ENCODE measurements at regions not wholly inside any gene's neighbourhood (a gene's known extent, or its start where the extent isn't known, plus 50 kb on each side); places are given as distances from the start of the nearest gene placed in this dataset.

DNA sequence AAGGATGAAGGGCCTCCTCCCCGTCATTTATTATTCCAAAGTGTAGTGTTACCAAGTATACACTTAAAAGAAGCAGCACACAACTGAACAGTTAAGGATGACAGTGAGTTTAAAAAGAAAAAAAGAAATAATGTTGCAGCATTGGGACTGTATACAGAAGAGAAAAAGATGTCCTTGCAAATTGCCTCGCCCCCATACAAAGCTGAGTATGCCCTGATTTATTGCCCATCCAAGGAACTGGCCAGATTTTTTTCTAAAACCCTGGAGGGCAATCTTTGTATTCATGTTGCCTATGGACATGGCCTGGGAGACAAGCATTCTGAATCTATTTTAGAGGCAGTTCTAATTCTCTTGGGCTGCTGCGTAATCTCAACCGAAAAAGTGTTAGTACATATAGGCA lies 182.7 kb upstream of the NR4A3 start:
- no peak overlapping the region for H3K4me3 ChIP-seq
- H3K27me3 ChIP-seq (replicated peaks; ENCODE audit: insufficient read depth): no peaks in the 10 kb centered on the region
- no peaks in the 10 kb centered on the region for H3K36me3 ChIP-seq
- intact Hi-C loops (cut with DNase I): no loop called here
- no peak for DNase-seq (ENCODE audit: low spot score)
- TF ChIP-seq POLR2A (IDR thresholded peaks at IDR 0.05): no peak
- TF ChIP-seq CTCF (IDR thresholded peaks at IDR 0.05): no peak
- no peak for TF ChIP-seq POLR2AphosphoS5 (IDR thresholded peaks at IDR 0.05)
- H3K9me3 ChIP-seq: no peaks in the 10 kb centered on the region
- WGBS: 88% methylated on average over 4 of the region's 4 CpGs
- H3K27ac ChIP-seq: no peak overlapping the region
- H3K4me1 ChIP-seq (replicated peaks): no peaks in the 10 kb centered on the region

- TF ChIP-seq POLR2AphosphoS5 (IDR thresholded peaks at IDR 0.05) (no peak), CTCF (IDR thresholded peaks at IDR 0.05) (no peak), POLR2A (IDR thresholded peaks at IDR 0.05) (no peak)
These were observed 174.1 kb upstream of the NR4A3 start for GRCh38 chr9:99647604-99648003.

DNA sequence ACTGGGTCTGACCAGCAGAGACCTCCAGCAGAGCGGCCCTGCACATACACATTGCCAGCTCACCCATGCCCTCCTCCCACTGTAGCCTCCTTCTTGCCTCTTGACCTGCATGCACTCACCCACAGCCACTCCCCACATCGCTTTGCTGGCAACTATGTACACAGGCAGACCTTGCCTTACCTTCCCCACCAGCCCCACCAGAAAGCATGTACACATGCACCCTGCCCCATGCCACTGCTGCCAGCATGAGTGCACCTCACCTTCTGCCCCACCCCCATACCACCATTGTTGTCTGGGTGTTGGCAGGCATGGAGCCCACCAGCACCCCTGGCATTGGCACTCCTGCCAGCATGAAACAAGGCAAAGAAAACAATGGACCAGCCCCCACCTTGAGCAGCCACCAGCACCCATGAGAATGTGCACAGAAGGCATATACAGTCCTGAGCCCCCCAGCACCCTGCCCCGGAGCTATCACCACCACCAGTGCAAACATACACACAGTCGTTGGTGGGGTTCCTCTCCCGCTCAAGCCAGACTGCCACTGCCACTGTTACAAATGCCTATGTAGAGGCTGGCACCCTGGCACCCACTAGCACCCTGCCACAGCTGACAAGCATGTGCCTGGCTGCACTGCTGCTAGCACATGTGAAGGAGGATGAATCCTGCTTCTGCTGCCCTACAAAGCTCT lies 171.4 kb upstream of the NR4A3 start:
- H3K27me3 ChIP-seq (replicated peaks; ENCODE audit: insufficient read depth): no peaks in the 10 kb centered on the region
- H3K36me3 ChIP-seq: no peaks in the 10 kb centered on the region
- WGBS: 91% methylated on average over 5 of the region's 5 CpGs

More at GRCh38 chr9:99647604-99648003, 174.1 kb upstream of the NR4A3 start:
- Histone ChIP-seq H3K36me3 (no peaks in the 10 kb centered on the region), H3K9me3 (no peaks in the 10 kb centered on the region), H3K4me3 (no peak overlapping the region), H3K4me1 (replicated peaks) (no peaks in the 10 kb centered on the region), H3K27me3 (replicated peaks; ENCODE audit: insufficient read depth) (no peaks in the 10 kb centered on the region), H3K27ac (no peak overlapping the region)
- intact Hi-C loops (cut with DNase I): no loop called here
- no peak for DNase-seq (ENCODE audit: low spot score)

GRCh38 chr9:99660191-99660636 lies 161.5 kb upstream of the NR4A3 start:
- DNase-seq (ENCODE audit: low spot score): no peak
- no peak overlapping the region for H3K27ac ChIP-seq
- H3K9me3 ChIP-seq: no peaks in the 10 kb centered on the region
- 82% methylated on average over 4 of the region's 4 CpGs for WGBS
- intact Hi-C loops (cut with DNase I): no loop called here
- H3K36me3 ChIP-seq: no peaks in the 10 kb centered on the region
- TF ChIP-seq POLR2A (IDR thresholded peaks at IDR 0.05) (no peak), CTCF (IDR thresholded peaks at IDR 0.05) (no peak)
- H3K4me1 ChIP-seq (replicated peaks): no peaks in the 10 kb centered on the region
- H3K27me3 ChIP-seq (replicated peaks; ENCODE audit: insufficient read depth): no peaks in the 10 kb centered on the region
- no peak overlapping the region for H3K4me3 ChIP-seq

More for the DNA sequence above, 171.4 kb upstream of the NR4A3 start:
- no peak for TF ChIP-seq POLR2AphosphoS5 (IDR thresholded peaks at IDR 0.05)
- TF ChIP-seq POLR2A (IDR thresholded peaks at IDR 0.05): no peak
- no peak for TF ChIP-seq CTCF (IDR thresholded peaks at IDR 0.05)
- H3K4me3 ChIP-seq: no peak overlapping the region
- H3K9me3 ChIP-seq: no peaks in the 10 kb centered on the region
- DNase-seq (ENCODE audit: low spot score): no peak
- no peaks in the 10 kb centered on the region for H3K4me1 ChIP-seq (replicated peaks)
- intact Hi-C loops (cut with DNase I): no loop called here
- H3K27ac ChIP-seq: no peak overlapping the region

GRCh38 chr9:99663297-99663696 lies 158.4 kb upstream of the NR4A3 start:
- no peaks in the 10 kb centered on the region for H3K27me3 ChIP-seq (replicated peaks; ENCODE audit: insufficient read depth)
- no peaks in the 10 kb centered on the region for H3K9me3 ChIP-seq
- intact Hi-C loops (cut with DNase I): no loop called here
- H3K4me3 ChIP-seq: no peak overlapping the region
- no peak for TF ChIP-seq POLR2A (IDR thresholded peaks at IDR 0.05)
- no peak for DNase-seq (ENCODE audit: low spot score)
- WGBS: 48% methylated on average over 1 of the region's 1 CpG
- H3K27ac ChIP-seq: no peak overlapping the region
- H3K4me1 ChIP-seq (replicated peaks): no peaks in the 10 kb centered on the region
- no peaks in the 10 kb centered on the region for H3K36me3 ChIP-seq
